ENCODE measurements at regions not wholly inside any gene's neighbourhood (a gene's known extent, or its start where the extent isn't known, plus 50 kb on each side); places are given as distances from the start of the nearest gene placed in this dataset.

DNA sequence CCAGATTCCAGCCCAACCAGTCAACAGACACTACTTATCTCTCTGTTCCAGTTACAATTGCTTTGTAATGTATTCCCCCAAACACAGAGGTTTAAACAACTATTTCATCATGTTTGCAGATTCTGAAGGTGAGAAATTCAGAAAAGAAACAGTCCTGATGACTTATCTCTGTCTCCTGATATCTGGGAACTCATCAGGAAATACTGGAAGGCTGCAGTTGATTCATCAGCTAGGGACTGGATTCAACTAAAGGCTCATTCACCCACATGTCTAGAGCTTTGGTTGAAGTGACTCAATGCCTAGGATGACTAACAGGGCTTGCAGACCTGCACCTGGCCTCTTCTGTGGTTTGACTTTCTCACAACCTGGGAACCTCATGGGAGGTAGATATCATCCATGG, 56.6 kb upstream of the GPC6 start:
- H3K27ac ChIP-seq (ENCODE audit: low read length) = no peak overlapping the region
- H3K4me3 ChIP-seq (ENCODE audit: low read length) = no peak overlapping the region
- H3K27me3 ChIP-seq (ENCODE audit: control insufficient read depth, insufficient read depth, low read length) = no peaks in the 10 kb centered on the region
- H3K9me3 ChIP-seq (ENCODE audit: control insufficient read depth, insufficient read depth, low read length) = no peaks in the 10 kb centered on the region
- no peaks in the 10 kb centered on the region for H3K36me3 ChIP-seq (ENCODE audit: control insufficient read depth, insufficient read depth, low read length)
- no peak for DNase-seq (ENCODE audit: low read depth, low spot score)
- H3K4me1 ChIP-seq (ENCODE audit: control insufficient read depth, insufficient read depth, low read length) = no peaks in the 10 kb centered on the region

DNA sequence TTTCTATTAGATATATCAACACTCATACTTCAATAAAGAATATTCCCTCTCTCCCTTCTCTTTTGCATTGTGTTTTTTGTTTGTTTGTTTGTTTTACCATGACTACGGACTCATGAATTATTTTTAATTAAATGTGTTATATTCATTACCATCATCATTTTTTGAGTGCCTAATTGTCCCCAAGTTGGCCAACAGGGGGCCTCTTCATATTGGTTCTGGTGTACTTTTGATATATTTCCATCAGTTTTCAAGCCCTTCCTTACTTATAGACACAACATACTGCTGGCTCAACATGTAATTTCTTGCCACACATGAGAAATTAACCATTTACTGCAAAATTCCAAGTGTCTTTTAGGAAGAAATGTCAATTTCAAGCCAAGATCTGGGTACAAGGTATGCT, 54.5 kb upstream of the GPC6 start:
- no peak overlapping the region for H3K27ac ChIP-seq (ENCODE audit: low read length)
- no peak overlapping the region for H3K4me3 ChIP-seq (ENCODE audit: low read length)
- no CpG with 5 or more reads among the region's 1 CpG for WGBS (ENCODE audit: insufficient coverage, insufficient read length)
- no peaks in the 10 kb centered on the region for H3K9me3 ChIP-seq (ENCODE audit: control insufficient read depth, insufficient read depth, low read length)
- no peak for DNase-seq (ENCODE audit: low read depth, low spot score)
- H3K27me3 ChIP-seq (ENCODE audit: control insufficient read depth, insufficient read depth, low read length) = no peaks in the 10 kb centered on the region
- no peaks in the 10 kb centered on the region for H3K36me3 ChIP-seq (ENCODE audit: control insufficient read depth, insufficient read depth, low read length)
- no peaks in the 10 kb centered on the region for H3K4me1 ChIP-seq (ENCODE audit: control insufficient read depth, insufficient read depth, low read length)

DNA sequence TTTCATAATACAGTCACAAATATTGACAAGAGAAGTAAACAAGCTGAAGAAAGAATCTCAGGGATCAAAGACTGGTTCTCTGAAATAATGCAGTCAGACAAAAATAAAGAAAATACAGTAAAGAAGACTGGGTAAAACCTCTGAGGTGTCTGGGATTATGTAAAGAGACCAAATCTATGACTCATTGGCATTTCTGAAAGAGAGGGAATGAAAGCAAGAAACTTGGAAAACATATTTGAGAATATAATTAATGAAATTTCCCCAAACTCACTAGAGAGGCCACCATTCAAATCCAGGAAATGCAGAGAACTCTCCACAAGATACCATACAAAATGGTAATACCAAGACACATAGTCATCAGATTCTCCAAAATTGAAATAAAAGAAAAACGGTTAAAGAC, 53.0 kb upstream of the GPC6 start:
- DNase-seq (ENCODE audit: low read depth, low spot score) = no peak
- Histone ChIP-seq H3K4me3 (ENCODE audit: low read length) (no peak overlapping the region), H3K36me3 (ENCODE audit: control insufficient read depth, insufficient read depth, low read length) (no peaks in the 10 kb centered on the region), H3K9me3 (ENCODE audit: control insufficient read depth, insufficient read depth, low read length) (no peaks in the 10 kb centered on the region), H3K27ac (ENCODE audit: low read length) (no peak overlapping the region), H3K4me1 (ENCODE audit: control insufficient read depth, insufficient read depth, low read length) (no peaks in the 10 kb centered on the region), H3K27me3 (ENCODE audit: control insufficient read depth, insufficient read depth, low read length) (no peaks in the 10 kb centered on the region)
- WGBS (ENCODE audit: insufficient coverage, insufficient read length) = no CpG with 5 or more reads among the region's 1 CpG

DNA sequence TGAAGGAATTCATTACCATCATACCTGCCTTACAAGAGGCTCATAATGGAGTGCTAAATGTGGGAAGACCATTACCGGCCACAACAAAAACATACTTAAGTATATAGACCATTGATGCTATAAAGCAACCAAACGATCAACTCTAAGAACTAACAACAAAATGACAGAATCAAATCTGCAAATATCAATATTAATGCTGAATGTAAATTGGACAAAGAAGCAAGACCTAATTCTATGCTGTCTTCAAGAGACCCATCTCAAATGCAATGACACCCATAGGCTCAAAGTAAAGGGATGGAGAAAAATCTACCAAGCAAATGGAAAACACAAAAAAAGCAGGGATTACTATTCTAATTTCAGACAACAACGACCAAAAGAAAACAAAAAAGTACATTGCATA, 52.3 kb upstream of the GPC6 start:
- H3K27ac ChIP-seq (ENCODE audit: low read length) = no peak overlapping the region
- no CpG with 5 or more reads among the region's 3 CpGs for WGBS (ENCODE audit: insufficient coverage, insufficient read length)
- H3K4me3 ChIP-seq (ENCODE audit: low read length) = no peak overlapping the region
- no peaks in the 10 kb centered on the region for H3K9me3 ChIP-seq (ENCODE audit: control insufficient read depth, insufficient read depth, low read length)
- H3K36me3 ChIP-seq (ENCODE audit: control insufficient read depth, insufficient read depth, low read length) = no peaks in the 10 kb centered on the region
- H3K4me1 ChIP-seq (ENCODE audit: control insufficient read depth, insufficient read depth, low read length) = no peaks in the 10 kb centered on the region
- no peak for DNase-seq (ENCODE audit: low read depth, low spot score)
- no peaks in the 10 kb centered on the region for H3K27me3 ChIP-seq (ENCODE audit: control insufficient read depth, insufficient read depth, low read length)
